ENCODE measurements at regions not wholly inside any gene's neighbourhood (a gene's known extent, or its start where the extent isn't known, plus 50 kb on each side); places are given as distances from the start of the nearest gene placed in this dataset.

DNA sequence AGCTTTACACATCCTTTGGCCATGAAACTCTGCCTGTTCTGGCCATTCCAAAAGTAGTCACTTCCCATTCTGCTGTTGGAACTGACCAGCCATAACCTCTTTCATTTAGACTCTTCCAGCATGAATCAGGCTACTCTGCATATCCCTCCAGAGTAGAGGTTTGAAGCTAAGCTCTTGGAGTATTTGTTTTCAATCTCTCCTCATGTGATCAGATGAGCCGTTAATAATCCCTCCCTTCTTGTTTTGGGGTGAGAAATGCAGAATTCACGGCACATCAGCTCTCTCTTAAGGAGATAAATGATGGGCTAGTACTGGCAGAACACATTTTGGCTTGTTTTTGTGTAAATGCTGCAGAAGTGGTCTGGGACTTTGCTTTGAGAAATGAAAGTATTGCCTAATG lies 519.9 kb downstream of the PCDH17 start:
- H3K9ac ChIP-seq (ENCODE audit: low read depth in 1 of 2, low read length in 2 of 2) = no peak overlapping the region
- no peaks in the 10 kb centered on the region for H3K27me3 ChIP-seq (ENCODE audit: control insufficient read depth in 4 of 4, insufficient read depth in 4 of 4, low read length in 3 of 4)
- H3K4me3 ChIP-seq (ENCODE audit: low read depth in 1 of 3, low read length in 3 of 3) = no peak overlapping the region
- WGBS = 75% methylated on average over 2 of the region's 2 CpGs
- no peaks in the 10 kb centered on the region for H3K36me3 ChIP-seq (ENCODE audit: control insufficient read depth in 4 of 4, insufficient read depth in 3 of 4, low read depth in 1 of 4, low read length in 3 of 4)
- H3K4me1 ChIP-seq (ENCODE audit: control insufficient read depth in 4 of 4, insufficient read depth in 4 of 4, low read length in 3 of 4) = no peaks in the 10 kb centered on the region
- no peaks in the 10 kb centered on the region for H3K9me3 ChIP-seq (ENCODE audit: control insufficient read depth in 4 of 4, low read length in 3 of 4)
- H3K27ac ChIP-seq (ENCODE audit: low read depth in 1 of 2, low read length in 2 of 2) = no peak overlapping the region
- no peak for DNase-seq (ENCODE audit: low spot score)
- TF ChIP-seq NR2F2 (IDR thresholded peaks at IDR 0.05) (no peak), TAF1 (conservative IDR thresholded peaks at IDR 0.05) (no peak), RXRA (IDR thresholded peaks at IDR 0.05) (no peak), FOXA1 (IDR thresholded peaks at IDR 0.05) (no peak), YY1 (IDR thresholded peaks at IDR 0.05) (no peak), HNF4G (IDR thresholded peaks at IDR 0.05) (no peak), HNF4A (conservative IDR thresholded peaks at IDR 0.05) (no peak), SP1 (IDR thresholded peaks at IDR 0.05) (no peak)
- TF ChIP-seq, protein P1, sequence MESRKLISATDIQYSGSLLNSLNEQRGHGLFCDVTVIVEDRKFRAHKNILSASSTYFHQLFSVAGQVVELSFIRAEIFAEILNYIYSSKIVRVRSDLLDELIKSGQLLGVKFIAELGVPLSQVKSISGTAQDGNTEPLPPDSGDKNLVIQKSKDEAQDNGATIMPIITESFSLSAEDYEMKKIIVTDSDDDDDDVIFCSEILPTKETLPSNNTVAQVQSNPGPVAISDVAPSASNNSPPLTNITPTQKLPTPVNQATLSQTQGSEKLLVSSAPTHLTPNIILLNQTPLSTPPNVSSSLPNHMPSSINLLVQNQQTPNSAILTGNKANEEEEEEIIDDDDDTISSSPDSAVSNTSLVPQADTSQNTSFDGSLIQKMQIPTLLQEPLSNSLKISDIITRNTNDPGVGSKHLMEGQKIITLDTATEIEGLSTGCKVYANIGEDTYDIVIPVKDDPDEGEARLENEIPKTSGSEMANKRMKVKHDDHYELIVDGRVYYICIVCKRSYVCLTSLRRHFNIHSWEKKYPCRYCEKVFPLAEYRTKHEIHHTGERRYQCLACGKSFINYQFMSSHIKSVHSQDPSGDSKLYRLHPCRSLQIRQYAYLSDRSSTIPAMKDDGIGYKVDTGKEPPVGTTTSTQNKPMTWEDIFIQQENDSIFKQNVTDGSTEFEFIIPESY (IDR thresholded peaks at IDR 0.05) = no peak
- TF ChIP-seq, protein P2, sequence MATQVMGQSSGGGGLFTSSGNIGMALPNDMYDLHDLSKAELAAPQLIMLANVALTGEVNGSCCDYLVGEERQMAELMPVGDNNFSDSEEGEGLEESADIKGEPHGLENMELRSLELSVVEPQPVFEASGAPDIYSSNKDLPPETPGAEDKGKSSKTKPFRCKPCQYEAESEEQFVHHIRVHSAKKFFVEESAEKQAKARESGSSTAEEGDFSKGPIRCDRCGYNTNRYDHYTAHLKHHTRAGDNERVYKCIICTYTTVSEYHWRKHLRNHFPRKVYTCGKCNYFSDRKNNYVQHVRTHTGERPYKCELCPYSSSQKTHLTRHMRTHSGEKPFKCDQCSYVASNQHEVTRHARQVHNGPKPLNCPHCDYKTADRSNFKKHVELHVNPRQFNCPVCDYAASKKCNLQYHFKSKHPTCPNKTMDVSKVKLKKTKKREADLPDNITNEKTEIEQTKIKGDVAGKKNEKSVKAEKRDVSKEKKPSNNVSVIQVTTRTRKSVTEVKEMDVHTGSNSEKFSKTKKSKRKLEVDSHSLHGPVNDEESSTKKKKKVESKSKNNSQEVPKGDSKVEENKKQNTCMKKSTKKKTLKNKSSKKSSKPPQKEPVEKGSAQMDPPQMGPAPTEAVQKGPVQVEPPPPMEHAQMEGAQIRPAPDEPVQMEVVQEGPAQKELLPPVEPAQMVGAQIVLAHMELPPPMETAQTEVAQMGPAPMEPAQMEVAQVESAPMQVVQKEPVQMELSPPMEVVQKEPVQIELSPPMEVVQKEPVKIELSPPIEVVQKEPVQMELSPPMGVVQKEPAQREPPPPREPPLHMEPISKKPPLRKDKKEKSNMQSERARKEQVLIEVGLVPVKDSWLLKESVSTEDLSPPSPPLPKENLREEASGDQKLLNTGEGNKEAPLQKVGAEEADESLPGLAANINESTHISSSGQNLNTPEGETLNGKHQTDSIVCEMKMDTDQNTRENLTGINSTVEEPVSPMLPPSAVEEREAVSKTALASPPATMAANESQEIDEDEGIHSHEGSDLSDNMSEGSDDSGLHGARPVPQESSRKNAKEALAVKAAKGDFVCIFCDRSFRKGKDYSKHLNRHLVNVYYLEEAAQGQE (IDR thresholded peaks at IDR 0.05) = no peak
- TF ChIP-seq, protein P3, sequence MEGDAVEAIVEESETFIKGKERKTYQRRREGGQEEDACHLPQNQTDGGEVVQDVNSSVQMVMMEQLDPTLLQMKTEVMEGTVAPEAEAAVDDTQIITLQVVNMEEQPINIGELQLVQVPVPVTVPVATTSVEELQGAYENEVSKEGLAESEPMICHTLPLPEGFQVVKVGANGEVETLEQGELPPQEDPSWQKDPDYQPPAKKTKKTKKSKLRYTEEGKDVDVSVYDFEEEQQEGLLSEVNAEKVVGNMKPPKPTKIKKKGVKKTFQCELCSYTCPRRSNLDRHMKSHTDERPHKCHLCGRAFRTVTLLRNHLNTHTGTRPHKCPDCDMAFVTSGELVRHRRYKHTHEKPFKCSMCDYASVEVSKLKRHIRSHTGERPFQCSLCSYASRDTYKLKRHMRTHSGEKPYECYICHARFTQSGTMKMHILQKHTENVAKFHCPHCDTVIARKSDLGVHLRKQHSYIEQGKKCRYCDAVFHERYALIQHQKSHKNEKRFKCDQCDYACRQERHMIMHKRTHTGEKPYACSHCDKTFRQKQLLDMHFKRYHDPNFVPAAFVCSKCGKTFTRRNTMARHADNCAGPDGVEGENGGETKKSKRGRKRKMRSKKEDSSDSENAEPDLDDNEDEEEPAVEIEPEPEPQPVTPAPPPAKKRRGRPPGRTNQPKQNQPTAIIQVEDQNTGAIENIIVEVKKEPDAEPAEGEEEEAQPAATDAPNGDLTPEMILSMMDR (IDR thresholded peaks at IDR 0.05; ENCODE audit: low read depth, low read length, missing input control) = no peak

DNA sequence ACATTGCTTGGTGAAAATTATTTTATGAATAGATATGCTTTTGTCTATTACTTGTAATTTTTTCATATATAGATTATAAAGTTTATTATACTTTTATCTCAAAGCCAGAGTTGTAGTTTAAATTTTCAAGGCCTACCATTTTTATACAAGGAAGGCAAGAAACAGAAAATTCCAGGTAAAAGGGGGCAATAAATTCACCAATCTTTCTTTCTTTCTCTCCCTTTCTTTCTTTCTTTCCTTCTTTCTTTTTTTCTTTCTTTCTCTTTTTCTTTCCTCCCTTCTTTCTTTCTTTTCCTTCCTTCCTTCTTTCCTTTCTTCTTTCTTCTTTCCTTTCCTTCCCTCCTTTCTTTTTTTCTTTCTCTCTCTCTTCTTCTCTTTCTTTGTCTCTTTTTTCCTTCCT lies 529.4 kb downstream of the PCDH17 start:
- Histone ChIP-seq H3K9ac (ENCODE audit: low read depth in 1 of 2, low read length in 2 of 2) (no peak overlapping the region), H3K27me3 (ENCODE audit: control insufficient read depth in 4 of 4, insufficient read depth in 4 of 4, low read length in 3 of 4) (no peaks in the 10 kb centered on the region), H3K4me1 (ENCODE audit: control insufficient read depth in 4 of 4, insufficient read depth in 4 of 4, low read length in 3 of 4) (no peaks in the 10 kb centered on the region), H3K9me3 (ENCODE audit: control insufficient read depth in 4 of 4, low read length in 3 of 4) (no peaks in the 10 kb centered on the region), H3K27ac (ENCODE audit: low read depth in 1 of 2, low read length in 2 of 2) (no peak overlapping the region), H3K4me3 (ENCODE audit: low read depth in 1 of 3, low read length in 3 of 3) (no peak overlapping the region), H3K36me3 (ENCODE audit: control insufficient read depth in 4 of 4, insufficient read depth in 3 of 4, low read depth in 1 of 4, low read length in 3 of 4) (no peaks in the 10 kb centered on the region)
- no peak for DNase-seq (ENCODE audit: low spot score)
- TF ChIP-seq SP1 (IDR thresholded peaks at IDR 0.05) = no peak
- TF ChIP-seq, protein P4, sequence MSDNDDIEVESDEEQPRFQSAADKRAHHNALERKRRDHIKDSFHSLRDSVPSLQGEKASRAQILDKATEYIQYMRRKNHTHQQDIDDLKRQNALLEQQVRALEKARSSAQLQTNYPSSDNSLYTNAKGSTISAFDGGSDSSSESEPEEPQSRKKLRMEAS (IDR thresholded peaks at IDR 0.05) = no peak
- no peak for TF ChIP-seq TAF1 (conservative IDR thresholded peaks at IDR 0.05)
- TF ChIP-seq, protein P1 (IDR thresholded peaks at IDR 0.05) = no peak
- TF ChIP-seq EGR1 (IDR thresholded peaks at IDR 0.05; ENCODE audit: low read depth in 2 of 2) = no peak
- TF ChIP-seq, protein P2 (IDR thresholded peaks at IDR 0.05) = no peak
- no peak for TF ChIP-seq FOXA1 (IDR thresholded peaks at IDR 0.05)
- TF ChIP-seq, protein P3 (IDR thresholded peaks at IDR 0.05; ENCODE audit: low read depth, low read length, missing input control) = no peak
- no peak for TF ChIP-seq GABPA (IDR thresholded peaks at IDR 0.05 in 1 of 2, conservative IDR thresholded peaks at IDR 0.05 in 1 of 2)
- TF ChIP-seq RAD21 (IDR thresholded peaks at IDR 0.05) = no peak
- TF ChIP-seq, protein P5, sequence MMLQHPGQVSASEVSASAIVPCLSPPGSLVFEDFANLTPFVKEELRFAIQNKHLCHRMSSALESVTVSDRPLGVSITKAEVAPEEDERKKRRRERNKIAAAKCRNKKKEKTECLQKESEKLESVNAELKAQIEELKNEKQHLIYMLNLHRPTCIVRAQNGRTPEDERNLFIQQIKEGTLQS (IDR thresholded peaks at IDR 0.05) = no peak
